ENCODE measurements at regions not wholly inside any gene's neighbourhood (a gene's known extent, or its start where the extent isn't known, plus 50 kb on each side); places are given as distances from the start of the nearest gene placed in this dataset.

DNA sequence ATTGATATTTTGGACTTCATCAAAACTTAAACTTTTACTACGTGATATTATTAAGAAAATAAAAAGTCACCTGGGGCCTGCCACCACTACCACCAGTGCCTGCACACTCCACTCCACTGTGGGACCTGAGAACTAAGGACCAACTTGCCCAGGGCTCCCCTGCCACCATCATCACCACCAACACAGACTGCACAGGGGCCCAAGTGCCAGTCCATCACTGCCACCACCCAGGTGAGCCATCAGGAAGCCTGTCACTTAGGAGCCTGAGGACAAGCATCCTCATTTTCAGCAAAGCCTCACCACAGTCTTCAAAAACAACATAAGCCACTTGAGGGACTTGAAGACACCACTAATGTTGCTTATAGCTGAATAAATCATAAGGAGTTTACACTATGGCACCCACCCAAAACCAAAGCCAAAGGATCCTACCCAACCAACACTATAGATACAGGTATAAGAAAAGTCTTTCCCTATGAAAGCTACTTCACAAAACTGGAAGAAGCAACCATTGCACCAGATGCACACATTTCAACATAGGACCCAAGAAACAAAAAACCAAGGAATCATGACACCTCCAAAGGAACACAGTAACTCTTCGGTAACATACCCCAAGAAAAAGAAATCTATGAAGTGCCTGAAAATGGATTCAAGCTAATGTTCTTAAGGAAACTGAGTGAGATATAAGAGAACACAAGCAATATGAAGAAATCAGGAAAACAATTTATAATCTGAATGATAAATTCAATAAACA lies 73.6 kb upstream of the GNAZ start:
- DNase-seq (ENCODE audit: low read depth in 1 of 2, low spot score in 1 of 2) = no peak

DNA sequence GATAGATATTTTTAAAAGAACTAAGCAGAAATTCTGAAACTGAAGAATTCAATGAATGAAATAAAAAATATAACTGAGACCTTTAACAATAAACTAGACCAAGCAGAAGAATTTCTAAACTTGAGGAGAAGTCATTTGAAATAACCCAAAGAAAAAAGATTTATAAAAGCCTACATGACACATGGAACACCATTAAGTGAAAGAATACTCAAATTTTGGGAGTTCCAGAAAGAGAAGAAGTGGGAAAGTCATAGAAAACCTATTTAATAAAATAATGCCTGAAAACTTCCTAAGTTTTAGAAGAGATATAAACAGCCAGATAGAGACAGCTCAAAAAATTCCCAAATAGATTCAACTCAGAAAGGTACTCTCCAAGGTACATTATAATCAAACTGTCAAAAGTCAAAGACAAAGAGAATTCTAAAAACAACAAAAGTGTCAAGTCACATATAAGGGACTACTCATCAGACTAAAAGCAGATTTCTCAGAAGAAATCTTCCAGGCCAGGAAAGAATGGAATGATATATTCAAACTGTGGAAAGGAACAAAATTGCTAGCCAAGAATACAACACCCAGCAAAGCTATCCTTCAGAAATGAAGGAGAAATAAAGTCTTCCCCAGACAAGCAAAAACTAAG lies 72.9 kb upstream of the GNAZ start:
- no peak for DNase-seq (ENCODE audit: low read depth in 1 of 2, low spot score in 1 of 2)

DNA sequence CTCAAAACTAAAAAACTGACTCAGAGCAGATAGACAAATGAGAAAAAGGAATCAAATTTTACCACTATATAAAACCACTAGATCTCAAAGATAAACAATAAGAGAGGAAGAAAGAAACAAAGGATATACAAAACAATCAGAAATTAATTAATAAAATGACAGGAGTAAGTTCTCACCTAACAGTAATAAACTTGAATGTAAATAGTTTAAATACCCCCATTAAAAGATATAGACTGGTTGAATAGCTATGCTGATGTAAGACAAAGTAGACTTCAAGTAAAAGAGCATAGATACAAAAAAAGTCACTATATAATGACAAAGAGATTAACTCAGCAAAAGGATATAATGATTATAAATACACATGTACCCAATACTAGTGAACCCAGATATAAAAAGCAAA lies 72.3 kb upstream of the GNAZ start:
- no peak for DNase-seq (ENCODE audit: low read depth in 1 of 2, low spot score in 1 of 2)

DNA sequence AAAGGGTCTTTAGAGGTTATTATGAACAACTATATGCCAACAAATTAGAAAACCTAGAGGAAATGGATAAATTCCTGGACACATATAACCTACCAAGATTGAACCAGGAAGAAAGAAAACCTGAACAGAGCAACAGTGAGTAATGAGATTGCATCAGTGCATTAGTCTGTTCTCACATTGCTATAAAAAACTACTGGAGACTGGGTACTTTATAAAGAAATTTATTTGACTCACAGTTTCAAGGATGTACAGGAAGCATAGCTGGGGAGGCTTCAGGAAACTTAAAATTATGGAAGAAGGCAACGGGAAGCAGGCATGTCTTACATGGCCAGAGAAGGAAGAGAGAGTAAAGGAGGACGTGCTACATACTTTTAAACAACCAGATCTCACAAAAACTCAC lies 70.8 kb upstream of the GNAZ start:
- DNase-seq (ENCODE audit: low read depth in 1 of 2, low spot score in 1 of 2) = no peak

DNA sequence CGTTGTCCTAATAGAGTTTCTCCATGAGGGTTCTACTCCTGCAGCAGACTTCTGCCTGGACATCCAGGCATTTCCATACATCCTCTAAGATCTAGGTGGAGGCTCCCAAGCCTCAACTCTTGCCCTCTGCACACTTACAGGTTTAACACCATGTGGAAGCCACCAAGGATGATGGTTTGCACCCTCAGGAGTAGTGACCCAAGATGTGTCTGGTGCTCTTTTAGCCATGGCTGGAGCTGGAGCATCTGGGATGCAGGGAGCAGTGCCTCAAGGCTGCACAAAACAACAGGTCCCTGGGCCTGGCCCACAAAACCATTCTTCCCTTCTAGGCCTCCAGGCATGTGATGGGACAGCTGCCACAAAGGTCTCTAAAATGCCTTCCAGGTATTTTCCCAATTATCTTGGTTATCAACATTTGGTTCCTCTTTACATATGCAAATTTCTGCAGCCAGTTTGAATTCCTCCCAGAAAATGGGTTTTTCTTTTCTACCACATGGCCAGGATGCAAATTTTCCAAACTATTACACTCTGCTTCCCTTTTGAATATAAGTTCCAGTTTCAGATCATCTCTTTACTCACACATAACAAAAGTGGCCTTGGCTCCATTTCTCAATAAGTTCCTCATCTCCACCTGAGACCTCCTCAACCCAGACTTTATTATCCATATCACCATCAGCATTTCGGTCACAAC lies 69.5 kb upstream of the GNAZ start:
- DNase-seq (ENCODE audit: low read depth in 1 of 2, low spot score in 1 of 2) = no peak

DNA sequence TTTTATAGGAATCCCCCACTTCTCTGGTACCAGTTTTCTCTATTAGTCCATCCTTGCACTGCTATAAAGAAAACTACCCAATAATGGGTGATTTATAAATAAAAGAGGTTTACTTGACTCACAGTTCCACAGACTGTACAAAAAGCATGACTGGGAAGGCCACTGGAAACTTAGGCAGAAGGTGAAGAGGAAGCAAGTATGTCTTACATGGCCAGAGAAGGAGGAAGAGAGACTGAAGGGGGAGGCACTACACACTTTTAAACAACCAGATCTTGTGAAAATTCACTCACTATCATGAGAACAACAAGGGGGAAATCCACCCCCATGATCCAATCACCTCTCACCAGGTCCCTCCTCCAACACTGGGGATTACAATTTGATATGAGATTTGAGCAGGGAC lies 68.9 kb upstream of the GNAZ start:
- DNase-seq (ENCODE audit: low read depth in 1 of 2, low spot score in 1 of 2) = no peak

DNA sequence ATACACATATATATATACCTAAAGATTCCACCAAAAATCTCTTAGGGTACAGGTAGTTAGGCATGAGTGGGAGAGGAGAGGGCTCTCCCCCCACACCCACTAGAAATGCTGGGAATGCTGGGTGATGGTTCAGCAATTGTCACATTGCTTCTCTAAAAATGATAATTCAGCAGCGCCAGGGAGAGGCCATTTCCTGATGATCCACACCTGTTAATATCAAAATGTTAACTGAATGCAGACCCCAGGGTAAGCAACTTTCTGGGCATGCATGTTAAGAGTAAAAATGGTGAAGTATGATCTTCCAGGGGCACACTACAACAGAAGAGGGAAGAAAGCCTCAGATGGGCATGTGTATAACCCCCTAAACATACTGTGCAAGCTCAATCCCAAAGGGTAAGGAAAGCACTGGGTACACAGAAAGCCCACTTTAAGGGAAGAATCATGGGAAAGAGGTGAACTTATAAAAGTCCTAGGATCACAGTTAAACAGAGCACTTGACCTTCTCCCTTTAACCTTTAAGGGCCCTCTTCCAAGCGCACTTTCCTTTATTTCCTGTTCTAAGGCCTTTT lies 67.6 kb upstream of the GNAZ start:
- no peak for DNase-seq (ENCODE audit: low read depth in 1 of 2, low spot score in 1 of 2)

DNA sequence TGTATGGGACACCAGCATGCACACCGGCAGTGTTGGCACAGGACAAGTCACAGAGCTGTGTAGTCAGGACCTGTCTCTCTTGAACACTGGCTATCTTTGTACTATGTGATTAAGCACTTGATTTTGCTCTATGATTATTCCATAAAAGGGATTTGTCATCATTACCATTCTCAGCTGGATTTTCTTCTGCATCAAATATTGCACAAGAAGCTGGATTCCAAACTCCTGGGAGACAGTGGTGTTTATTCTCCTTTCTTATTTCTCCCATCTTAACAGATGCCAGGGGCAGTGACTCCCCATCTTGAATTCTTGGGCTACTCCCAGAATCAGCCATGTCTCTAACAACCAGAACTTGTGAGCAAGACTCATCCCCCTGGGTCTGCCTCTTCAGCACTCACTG lies 62.5 kb upstream of the GNAZ start:
- no peak for DNase-seq (ENCODE audit: low read depth in 1 of 2, low spot score in 1 of 2)

DNA sequence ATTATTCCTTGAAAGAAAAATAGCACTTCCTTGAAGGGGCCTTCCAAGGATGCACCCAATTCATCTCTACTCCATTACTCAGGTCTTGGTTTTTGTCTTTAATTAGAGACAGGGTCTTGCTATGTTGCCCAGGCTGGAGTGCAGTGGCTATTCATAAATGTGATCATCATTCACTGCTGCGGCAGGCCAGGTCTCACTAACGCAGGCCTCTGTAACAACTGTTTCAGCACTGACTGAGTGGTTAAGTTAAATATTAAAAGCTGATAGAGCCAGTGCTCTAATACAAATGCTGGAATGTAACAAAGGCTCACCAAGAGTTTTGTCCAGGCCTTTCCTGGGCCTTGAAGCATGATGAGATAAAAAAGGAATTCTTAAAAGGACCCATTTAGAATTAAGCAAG lies 61.4 kb upstream of the GNAZ start:
- no peak for DNase-seq (ENCODE audit: low read depth in 1 of 2, low spot score in 1 of 2)
